ENCODE measurements at regions not wholly inside any gene's neighbourhood (a gene's known extent, or its start where the extent isn't known, plus 50 kb on each side); places are given as distances from the start of the nearest gene placed in this dataset.

DNA sequence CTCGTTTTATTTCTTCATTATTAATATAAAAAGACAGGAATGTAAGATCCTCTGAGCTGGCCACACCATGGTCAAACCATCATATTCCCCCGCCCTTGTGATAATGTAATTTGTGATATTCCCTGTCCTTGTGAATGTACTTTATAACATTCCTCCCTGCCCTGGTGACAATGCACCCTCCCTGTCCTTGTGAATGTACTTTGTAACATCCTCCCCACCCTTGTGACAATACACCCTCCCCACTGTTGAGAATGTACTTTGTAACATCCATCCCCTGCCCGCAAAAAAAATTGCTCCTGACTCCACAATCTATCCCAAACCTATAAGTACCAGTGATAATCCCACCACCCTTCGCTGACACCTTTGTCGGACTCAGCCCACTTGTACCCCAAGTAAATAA is 211.0 kb downstream of the MBD2 start:
- DNase-seq = no peak
- Mint-ChIP-seq H3K27ac (ENCODE audit: unreplicated experiment) (no peak overlapping the region), H3K36me3 (ENCODE audit: unreplicated experiment) (no peaks in the 10 kb centered on the region), H3K4me1 (ENCODE audit: low read depth, unreplicated experiment) (no peaks in the 10 kb centered on the region), H3K27me3 (ENCODE audit: unreplicated experiment) (no peaks in the 10 kb centered on the region), H3K4me3 (ENCODE audit: unreplicated experiment) (no peak overlapping the region), H3K9me3 (ENCODE audit: unreplicated experiment) (no peaks in the 10 kb centered on the region)
- TF ChIP-seq, protein P1, sequence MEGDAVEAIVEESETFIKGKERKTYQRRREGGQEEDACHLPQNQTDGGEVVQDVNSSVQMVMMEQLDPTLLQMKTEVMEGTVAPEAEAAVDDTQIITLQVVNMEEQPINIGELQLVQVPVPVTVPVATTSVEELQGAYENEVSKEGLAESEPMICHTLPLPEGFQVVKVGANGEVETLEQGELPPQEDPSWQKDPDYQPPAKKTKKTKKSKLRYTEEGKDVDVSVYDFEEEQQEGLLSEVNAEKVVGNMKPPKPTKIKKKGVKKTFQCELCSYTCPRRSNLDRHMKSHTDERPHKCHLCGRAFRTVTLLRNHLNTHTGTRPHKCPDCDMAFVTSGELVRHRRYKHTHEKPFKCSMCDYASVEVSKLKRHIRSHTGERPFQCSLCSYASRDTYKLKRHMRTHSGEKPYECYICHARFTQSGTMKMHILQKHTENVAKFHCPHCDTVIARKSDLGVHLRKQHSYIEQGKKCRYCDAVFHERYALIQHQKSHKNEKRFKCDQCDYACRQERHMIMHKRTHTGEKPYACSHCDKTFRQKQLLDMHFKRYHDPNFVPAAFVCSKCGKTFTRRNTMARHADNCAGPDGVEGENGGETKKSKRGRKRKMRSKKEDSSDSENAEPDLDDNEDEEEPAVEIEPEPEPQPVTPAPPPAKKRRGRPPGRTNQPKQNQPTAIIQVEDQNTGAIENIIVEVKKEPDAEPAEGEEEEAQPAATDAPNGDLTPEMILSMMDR (IDR thresholded peaks at IDR 0.05; ENCODE audit: partially characterized antibody, unreplicated experiment) = no peak

DNA sequence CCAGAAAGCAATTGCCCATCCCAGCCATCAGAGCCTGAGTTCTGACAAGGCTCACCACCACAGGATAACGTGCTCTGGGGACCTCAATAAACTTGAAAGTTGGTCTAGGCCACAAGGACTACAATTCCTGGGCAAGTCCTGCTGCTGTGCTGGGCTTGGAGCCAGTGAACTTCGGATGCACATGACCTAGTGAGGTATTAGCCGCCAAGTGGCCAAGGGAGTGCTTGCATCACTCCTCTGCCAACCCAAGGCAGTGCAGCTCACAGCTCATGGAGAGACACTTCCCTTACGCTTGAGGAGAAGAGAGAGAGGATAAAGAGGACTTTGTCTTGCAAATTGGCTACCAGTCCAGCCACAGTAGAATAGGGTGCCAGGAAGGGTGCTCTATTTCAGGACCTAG is 219.6 kb downstream of the MBD2 start:
- no peaks in the 10 kb centered on the region for H3K36me3 Mint-ChIP-seq (ENCODE audit: unreplicated experiment)
- H3K27me3 Mint-ChIP-seq (ENCODE audit: unreplicated experiment) = peaks cover 1% of the 10 kb centered on the region
- DNase-seq = no peak
- no peaks in the 10 kb centered on the region for H3K9me3 Mint-ChIP-seq (ENCODE audit: unreplicated experiment)
- no peak overlapping the region for H3K4me3 Mint-ChIP-seq (ENCODE audit: unreplicated experiment)
- H3K4me1 Mint-ChIP-seq (ENCODE audit: low read depth, unreplicated experiment) = no peaks in the 10 kb centered on the region
- H3K27ac Mint-ChIP-seq (ENCODE audit: unreplicated experiment) = no peak overlapping the region
- TF ChIP-seq, protein P1 (IDR thresholded peaks at IDR 0.05; ENCODE audit: partially characterized antibody, unreplicated experiment) = no peak

DNA sequence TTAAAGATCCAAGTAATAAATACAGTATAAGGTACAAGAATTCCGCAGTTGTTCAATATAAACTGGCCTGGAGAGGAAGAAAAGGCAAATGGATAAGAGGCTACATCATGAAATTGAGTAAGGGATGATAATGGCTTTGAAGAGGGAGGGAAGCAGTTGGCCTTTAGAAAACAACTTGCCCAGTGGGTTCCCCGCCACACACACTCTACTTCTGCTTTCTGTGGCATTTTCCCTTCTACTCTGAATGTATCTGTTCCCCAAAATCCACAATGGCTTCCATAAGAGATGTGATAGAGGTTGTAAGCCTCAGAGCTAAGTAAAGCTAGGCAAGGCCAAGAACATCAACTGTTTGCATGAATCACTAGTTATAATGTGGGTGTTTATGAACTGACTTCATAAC is 221.3 kb downstream of the MBD2 start:
- Mint-ChIP-seq H3K4me3 (ENCODE audit: unreplicated experiment) (no peak overlapping the region), H3K27me3 (ENCODE audit: unreplicated experiment) (peaks cover 1% of the 10 kb centered on the region), H3K36me3 (ENCODE audit: unreplicated experiment) (no peaks in the 10 kb centered on the region), H3K9me3 (ENCODE audit: unreplicated experiment) (no peaks in the 10 kb centered on the region), H3K4me1 (ENCODE audit: low read depth, unreplicated experiment) (no peaks in the 10 kb centered on the region), H3K27ac (ENCODE audit: unreplicated experiment) (no peak overlapping the region)
- DNase-seq = no peak
- TF ChIP-seq, protein P1 (IDR thresholded peaks at IDR 0.05; ENCODE audit: partially characterized antibody, unreplicated experiment) = no peak

DNA sequence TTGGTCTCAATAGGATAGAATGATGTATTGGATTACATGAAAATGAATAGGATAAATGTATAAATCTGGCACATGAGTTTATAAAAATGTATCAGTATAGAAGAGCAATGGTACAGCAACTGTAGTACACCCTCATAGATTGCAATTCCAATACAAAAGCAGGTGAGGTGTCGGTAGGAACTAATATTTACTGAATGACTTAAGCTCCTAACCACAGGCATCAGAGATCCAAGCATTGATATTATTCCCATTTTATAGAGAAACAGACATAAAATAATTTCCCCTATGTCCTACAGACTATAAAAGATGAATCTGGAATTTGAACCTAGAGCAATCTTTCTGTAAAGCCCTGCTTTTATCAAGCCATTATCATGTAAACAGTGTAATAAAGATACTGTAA is 227.4 kb downstream of the MBD2 start:
- DNase-seq = no peak
- Mint-ChIP-seq H3K27me3 (ENCODE audit: unreplicated experiment) (no peaks in the 10 kb centered on the region), H3K9me3 (ENCODE audit: unreplicated experiment) (no peaks in the 10 kb centered on the region), H3K4me3 (ENCODE audit: unreplicated experiment) (no peak overlapping the region), H3K4me1 (ENCODE audit: low read depth, unreplicated experiment) (no peaks in the 10 kb centered on the region), H3K27ac (ENCODE audit: unreplicated experiment) (no peak overlapping the region), H3K36me3 (ENCODE audit: unreplicated experiment) (no peaks in the 10 kb centered on the region)
- TF ChIP-seq, protein P1 (IDR thresholded peaks at IDR 0.05; ENCODE audit: partially characterized antibody, unreplicated experiment) = no peak

DNA sequence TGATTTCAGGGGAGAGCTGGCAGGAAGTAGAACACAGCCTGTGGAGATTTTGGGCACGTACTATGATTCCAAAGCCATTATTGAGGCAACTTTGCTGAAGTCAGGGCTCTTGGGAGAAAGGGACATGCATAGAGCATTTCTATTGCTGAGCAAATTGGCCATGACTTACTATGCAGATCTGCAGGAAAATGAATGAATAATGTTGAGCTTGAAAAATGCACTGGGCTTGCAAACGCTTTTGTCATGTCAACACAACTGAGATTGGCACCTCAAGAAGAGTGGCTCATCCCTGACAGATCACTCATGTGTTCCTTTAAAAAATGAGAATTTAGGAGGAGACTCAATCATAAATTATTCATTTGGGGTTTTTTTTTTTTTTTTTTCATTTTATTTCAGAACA is 230.5 kb downstream of the MBD2 start:
- no peak for DNase-seq
- no peaks in the 10 kb centered on the region for H3K27me3 Mint-ChIP-seq (ENCODE audit: unreplicated experiment)
- H3K36me3 Mint-ChIP-seq (ENCODE audit: unreplicated experiment) = no peaks in the 10 kb centered on the region
- H3K9me3 Mint-ChIP-seq (ENCODE audit: unreplicated experiment) = no peaks in the 10 kb centered on the region
- TF ChIP-seq, protein P1 (IDR thresholded peaks at IDR 0.05; ENCODE audit: partially characterized antibody, unreplicated experiment) = no peak
- no peak overlapping the region for H3K4me3 Mint-ChIP-seq (ENCODE audit: unreplicated experiment)
- no peaks in the 10 kb centered on the region for H3K4me1 Mint-ChIP-seq (ENCODE audit: low read depth, unreplicated experiment)
- no peak overlapping the region for H3K27ac Mint-ChIP-seq (ENCODE audit: unreplicated experiment)

Measured in glutamatergic neuron (in vitro differentiated cells).